ENCODE measurements at regions not wholly inside any gene's neighbourhood (a gene's known extent, or its start where the extent isn't known, plus 50 kb on each side); places are given as distances from the start of the nearest gene placed in this dataset.
"Not testable (repeated sequence)": the region's sequence is repeated elsewhere in the genome, so short reads cannot be mapped to it uniquely, and the experiment has no call there.

DNA sequence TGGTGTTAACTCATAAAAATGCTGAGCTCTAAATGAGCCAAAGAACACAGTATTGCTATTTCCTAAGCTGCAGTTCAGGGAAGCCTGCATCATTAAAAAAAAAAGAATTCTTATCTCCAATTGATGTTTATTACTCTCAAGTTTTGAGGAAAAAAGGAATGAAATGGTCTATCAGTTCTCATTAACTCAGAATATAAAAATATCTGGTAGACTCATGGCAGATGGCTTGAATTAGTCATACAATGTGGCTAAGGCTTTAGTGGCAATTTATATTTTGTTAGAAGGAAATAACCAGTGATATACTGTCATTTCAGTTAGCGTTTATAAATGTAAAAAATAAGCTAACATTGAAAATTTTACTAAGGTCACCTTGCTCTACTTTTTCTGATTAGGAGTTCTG is 1403.4 kb upstream of the C9orf72 start:
- peak; percentile 2 for DNase-seq (ENCODE audit: low read depth)

DNA sequence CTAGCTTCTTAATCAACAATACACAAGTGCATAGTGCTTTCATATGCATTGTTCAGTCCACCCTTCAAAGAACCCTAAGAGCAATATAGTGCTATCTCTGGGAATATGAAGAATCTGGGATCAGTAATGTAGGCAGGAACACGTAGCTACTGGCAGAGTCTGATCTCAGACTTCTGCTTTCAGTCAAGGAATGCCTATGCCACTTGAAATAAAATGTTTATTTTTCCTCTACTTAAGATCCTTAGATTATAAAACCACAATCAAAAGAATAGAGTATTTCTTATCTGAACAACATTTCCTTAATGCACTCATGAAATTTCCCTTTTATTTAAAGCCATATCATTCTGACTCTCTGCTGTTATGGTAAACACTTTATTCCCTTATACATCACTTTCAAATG is 1407.8 kb upstream of the C9orf72 start:
- DNase-seq (ENCODE audit: low read depth): peak; percentile 2

DNA sequence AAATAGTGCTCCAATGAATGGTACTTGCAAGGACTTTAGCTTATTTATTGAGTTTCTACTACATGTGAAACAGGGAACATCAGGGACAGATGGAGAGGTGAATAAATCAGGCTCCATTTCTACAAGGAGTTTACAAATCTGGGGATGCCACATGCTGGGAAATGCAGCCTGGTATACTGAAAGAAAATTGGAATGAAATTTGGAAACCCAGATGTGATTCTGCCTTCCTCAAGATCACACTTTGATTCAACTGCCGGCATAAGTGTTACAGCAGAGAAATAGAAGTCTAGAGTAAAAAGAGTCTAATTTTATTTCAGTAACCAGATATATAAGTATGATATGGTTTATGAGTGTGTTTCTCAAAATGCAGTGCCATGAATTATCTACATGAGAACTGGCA is 1408.4 kb upstream of the C9orf72 start:
- no peak for DNase-seq (ENCODE audit: low read depth)

DNA sequence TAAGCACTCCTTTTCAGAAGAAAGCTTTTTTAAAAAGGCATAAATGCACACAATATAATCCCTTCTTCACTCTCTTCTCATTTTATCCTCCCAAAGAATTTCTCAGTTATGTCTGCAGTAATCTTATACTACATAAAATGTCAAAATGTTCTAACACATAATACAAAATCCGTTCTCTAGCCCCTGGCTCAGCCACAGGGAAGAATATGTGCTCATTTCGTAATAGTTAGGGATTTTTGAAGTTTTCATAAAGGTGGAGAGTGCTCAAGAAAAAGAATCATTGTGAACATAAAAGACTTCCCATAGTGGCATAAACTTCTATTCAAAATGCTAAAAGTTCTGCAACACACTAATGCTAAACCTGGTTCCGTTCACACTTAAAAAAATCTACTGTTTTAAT is 1410.7 kb upstream of the C9orf72 start:
- no peak for DNase-seq (ENCODE audit: low read depth)

DNA sequence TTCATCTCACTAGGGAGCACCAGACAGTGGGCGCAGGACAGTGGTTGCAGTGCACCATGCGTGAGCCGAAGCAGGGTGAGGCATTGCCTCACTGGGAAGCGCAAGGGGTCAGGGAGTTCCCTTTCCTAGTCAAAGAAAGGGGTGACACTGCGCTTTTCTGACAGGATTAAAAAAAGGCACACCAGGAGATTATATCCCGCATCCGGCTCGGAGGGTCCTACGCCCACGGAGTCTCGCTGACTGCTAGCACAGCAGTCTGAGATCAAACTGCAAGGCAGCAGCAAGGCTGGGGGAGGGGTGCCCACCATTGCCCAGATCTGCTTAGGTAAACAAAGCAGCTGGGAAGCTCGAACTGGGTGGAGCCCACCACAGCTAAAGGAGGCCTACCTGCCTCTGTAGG is 1416.7 kb upstream of the C9orf72 start:
- not testable (repeated sequence) for DNase-seq (ENCODE audit: low read depth)

DNA sequence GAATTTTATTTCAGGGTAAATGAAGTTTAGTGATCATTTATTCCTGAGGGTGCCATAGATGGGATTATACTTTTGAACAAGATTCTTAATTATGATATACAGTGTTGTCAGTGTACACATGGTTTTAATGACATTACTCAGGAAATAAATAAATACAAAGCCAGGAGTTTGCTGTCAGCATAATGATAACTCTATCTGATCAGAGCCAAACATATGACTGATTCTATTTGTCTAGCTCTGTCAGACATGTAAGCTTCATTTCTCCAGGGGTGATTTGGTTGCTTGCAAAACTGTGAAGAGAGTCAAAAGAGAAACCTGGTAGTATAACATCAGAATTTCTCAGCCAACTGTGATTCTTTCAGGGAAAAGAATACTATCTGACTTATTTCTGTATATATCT is 1425.8 kb upstream of the C9orf72 start:
- no peak for DNase-seq (ENCODE audit: low read depth)

DNA sequence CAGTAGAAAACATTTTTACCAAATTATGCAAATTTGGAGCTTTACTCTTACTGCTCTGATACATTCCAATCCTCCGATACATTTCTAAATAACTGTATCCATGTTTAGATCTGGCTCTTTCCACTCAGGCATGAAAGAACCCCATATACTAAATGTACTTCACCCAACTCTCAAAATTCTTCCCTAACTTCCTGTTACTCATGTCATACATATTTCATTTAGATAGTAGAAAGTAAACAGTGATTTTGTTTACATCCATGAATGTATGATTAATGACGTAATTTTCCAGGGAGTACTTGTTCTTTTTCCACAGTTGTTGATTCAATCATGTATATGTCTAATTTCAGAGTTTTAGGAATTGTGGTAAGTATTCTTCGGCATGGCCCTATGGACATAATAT is 1426.5 kb upstream of the C9orf72 start:
- no peak for DNase-seq (ENCODE audit: low read depth)

DNA sequence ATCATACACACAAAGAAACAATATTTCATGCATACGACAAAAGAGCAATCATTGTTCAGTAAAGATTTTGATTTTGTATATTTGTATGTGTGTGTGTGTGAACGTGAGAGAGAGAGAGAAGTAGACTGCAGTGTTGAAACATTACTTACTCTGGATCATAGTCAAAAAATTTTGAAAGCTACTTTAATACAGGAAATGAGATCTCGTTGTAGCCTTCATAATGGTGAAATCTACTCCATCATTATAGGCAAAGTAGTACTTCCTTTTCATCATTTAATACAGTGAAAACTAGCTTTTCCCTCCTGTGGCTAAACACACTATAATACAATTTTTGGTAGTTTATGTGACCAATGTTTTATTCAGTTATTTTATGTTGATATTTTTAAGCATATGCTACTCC is 1427.7 kb upstream of the C9orf72 start:
- no peak for DNase-seq (ENCODE audit: low read depth)

DNA sequence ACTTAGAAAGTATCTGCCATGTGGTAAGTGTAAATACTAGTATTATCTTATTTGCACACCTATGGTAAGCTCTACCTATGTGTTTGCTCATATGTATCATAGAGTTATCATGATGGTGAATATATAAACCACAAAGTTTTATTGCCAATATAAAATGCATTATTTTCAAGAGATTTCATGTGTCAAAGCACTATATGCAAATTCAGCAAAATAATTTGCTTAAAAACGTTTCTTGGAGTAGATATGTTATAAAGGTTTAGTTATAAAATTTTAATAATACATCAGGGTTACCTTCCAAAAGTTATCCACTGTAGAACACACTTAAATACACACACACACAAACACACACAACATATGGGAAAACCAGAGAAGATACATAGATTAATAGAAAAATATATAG is 1431.7 kb upstream of the C9orf72 start:
- no peak for DNase-seq (ENCODE audit: low read depth)

DNA sequence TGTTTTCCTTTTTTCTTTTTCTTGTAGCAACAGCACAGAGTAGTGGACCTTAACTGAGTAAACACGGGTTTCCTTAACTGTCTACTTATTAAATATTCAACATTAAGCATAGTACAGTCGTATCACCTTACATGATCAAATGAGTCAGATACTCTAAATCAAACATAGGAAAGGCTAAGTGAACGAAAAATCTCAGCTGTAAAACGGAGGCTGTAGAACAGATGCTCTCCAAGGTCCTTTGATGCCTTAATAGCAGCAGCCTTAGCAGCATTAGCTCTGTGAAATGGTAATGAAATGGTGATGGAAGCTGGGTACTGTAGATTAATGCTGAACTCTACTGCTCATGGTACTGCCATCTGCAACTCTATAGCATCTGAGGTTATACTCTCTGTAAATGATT is 1433.3 kb upstream of the C9orf72 start:
- no peak for DNase-seq (ENCODE audit: low read depth)

DNA sequence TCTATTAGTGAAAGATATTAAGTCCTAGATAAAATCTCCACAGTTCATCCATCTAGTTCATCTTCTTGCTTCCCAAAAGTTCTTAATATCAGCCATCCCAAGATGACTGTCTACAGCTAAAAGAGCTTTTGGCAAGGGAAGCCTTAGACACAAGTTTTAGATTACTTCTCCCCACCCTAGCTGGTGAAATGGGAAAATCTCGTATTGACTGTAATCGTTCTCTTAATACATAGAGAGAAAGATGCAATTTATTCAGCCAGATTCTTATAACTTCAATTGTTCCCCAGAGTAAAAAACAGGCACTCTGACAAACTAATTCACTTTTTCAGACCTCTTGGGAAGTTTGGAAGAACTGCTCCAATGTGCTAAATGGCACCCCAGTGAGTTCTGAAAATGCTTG is 1439.6 kb upstream of the C9orf72 start:
- no peak for DNase-seq (ENCODE audit: low read depth)

DNA sequence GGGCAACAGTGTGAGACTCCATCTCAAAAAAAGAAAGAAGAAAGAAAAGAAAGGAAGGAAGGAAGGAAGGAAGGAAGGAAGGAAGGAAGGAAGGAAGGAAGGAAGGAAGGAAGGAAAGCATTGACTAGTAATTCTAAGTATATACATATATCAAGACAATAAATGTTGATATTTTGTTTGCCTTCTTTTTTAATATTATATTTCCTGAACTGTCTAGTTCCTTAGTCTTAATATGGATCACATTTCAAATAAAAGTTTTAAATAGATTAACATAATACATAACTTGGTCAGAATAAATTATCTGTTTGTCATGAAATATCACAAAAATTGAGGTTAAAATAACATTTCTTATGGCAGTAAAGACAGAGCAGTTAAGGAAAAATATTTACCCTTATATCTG is 1448.4 kb upstream of the C9orf72 start:
- no peak for DNase-seq (ENCODE audit: low read depth)

DNA sequence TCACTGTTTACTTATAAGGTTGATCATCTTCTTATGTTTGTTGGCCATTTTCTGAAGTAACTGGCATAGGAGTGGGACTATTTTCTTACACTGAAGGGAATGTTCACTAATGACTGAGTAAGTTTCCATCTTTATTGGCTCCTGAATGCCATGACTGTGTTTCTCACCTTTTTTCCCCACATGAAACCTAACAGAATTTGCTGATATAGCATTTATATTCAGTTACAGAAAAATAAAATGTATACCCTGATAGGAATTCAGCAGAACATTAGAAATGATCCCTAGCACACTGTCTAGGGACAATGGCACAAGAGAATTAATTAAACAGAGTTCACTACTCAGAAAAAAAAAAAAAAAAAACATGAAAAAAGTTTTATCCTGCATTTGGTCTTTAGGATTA is 1465.1 kb upstream of the C9orf72 start:
- no peak for DNase-seq (ENCODE audit: low read depth)

DNA sequence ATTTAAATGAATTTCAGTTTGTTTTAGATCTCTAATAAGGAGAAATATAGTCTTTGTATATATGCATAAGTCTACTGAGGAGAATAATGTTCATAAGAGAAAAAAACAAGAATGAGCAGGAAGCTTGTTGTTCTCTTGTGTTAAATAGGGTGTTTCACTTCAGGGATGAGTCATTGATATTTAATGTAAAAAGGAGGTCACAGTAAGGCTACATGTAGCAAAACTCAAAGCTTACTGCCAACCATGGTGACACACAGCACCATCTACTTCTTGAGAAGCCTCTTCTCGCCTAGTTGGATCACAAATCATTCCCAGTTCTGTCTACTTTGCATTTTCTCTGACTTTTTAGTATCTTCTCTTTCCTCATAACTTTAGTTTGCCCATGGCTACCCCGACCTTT is 1466.0 kb upstream of the C9orf72 start:
- peak; percentile 43 for DNase-seq (ENCODE audit: low read depth)

DNA sequence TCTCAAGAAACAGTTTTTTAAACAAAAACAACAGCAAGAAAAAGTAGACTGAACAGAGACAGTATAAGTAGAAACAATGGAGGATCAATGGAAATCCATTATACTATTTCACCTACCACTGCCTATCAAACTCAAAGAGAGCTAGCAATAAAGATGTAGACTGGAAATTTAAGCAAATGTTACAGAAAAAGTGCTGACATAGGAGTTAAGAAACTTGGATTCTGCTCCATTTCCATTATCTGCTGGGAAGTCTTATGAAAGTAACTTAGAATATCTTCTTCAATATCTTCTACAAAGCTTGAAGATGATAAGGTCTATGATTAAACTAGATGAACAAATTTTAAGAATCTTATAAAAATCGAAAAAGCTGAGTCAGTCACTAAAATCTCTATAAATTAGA is 1469.8 kb upstream of the C9orf72 start:
- DNase-seq (ENCODE audit: low read depth): no peak

DNA sequence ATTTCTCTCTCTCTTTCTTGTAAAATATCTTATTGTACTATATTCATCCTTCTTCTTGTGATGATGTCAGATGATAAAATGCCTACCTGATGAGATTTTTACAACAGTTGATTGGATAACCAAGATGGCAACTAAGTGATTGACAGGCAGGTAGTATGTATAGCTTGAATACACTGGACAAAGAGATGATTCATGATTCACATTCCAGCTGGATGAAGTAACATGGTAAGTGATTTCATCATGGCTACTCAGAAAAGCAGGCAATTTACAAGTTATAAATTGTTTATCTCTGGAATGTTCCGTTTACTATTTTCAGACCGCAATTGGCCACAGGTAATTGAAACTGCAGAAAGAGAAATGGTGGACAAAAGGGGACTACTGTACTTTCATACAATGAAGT is 1471.7 kb upstream of the C9orf72 start:
- peak; percentile 59 for DNase-seq (ENCODE audit: low read depth)

DNA sequence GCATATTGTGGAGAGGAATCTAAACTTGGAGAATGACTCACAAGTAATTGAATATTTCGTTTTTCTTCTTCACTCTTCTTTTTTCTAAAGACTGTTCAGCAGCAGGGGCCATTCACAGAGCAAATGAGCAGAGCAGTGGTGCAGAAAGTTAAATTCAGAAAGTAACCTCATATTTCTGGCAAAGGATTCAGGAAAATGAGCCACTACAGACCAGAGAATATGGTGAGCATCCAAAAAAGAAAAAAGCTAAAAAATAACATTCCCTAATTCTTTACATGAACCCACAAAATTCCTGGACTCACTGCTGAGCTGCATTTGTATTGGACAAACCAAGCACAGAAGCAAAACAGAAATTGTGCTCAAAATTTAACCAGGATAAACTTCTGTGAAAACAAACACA is 1486.8 kb upstream of the C9orf72 start:
- no peak for DNase-seq (ENCODE audit: low read depth)

DNA sequence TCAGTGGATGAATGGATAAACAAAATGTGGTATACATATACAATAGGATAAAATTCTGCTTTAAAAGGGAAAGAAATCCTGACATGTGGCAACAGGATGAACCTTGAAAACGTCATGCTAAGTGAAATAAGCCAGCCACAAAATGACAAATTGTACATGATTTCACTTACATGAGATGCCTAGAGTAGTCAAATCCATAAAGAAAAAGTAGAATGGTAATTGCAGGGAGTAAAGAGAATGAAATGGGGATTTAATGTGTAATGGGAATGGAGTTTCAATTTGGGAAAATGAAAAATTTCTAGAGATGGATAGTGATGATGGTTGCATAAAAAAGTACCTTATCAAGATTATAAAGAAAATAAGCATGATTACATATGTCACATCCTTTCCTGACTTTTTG is 1489.2 kb upstream of the C9orf72 start:
- no peak for DNase-seq (ENCODE audit: low read depth)

DNA sequence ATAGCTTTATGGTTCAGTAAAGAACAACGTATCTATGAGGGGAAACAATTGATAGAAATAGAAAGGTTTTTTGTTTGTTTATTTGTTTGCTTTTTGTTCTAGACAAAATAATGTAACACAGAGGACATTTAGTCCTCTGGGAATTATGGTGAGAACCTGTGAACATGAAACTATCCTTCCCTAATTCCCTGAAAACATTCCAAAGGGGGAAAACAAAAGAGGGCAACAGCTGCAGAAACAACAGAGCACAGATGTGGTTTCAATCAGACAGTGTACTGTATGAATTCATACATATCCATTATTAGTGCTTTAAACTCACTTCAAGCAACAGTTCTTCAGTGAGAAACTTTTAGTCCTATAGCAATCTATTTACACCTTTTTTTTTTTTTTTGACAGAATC is 1489.8 kb upstream of the C9orf72 start:
- no peak for DNase-seq (ENCODE audit: low read depth)

DNA sequence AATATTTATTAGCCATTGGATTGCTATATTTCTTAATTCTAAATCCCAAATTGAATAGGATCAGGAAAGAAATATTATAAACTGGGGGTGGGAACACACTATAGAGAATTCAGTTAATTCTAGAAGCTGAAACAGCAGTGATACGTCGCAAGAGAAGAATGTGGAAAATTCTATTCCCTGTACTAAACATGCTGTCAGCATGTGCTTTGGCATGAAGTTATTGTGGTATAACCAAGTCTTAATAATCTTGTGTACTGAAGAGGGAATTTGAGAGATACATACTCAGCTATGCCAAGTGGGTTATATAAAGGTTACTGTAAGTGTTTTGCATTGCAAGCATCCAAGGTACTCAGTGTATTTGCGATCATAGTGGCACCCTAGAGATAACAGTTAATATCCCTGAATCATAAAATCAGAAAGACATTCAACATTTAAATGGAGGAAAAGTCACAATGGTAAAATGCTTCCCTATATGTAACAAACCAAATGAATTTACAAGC is 1492.9 kb upstream of the C9orf72 start:
- no peak for DNase-seq (ENCODE audit: low read depth)

DNA sequence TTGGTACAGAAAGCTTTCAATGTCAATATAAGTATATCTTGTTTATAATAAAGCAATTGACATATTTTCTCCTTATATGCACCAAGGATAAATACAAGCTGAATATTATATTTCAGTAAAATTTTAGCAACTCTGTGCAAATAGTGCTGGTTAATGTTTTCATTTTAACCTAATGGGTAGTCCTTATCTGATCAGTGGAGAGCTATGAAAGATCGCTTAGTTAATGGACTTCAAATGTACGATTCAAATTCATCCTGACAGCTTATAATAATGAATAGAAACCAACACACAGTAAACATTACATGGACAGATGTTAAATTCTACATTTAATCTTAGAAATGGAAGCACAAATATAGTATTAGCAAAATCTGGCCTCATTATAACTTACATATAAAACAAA is 1495.2 kb upstream of the C9orf72 start:
- DNase-seq (ENCODE audit: low read depth): no peak

DNA sequence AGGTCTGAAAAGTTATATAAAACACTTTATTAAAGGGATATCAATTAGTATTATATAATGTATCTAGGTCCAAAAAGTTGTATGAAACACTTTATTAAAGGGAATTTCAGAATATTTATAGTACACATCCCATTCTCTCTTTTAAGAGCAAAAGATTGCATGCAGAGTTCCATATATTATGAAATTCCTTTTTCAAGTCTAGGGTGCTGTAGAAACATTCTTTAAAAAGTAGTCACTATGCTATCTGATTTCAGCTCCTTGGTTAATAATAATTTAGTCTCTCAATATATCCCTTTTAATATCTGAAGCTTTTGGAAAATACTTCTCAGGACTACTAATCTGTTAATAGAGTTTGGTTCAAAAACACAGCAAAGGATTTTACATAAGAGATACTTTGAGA is 1496.1 kb upstream of the C9orf72 start:
- DNase-seq (ENCODE audit: low read depth): no peak

DNA sequence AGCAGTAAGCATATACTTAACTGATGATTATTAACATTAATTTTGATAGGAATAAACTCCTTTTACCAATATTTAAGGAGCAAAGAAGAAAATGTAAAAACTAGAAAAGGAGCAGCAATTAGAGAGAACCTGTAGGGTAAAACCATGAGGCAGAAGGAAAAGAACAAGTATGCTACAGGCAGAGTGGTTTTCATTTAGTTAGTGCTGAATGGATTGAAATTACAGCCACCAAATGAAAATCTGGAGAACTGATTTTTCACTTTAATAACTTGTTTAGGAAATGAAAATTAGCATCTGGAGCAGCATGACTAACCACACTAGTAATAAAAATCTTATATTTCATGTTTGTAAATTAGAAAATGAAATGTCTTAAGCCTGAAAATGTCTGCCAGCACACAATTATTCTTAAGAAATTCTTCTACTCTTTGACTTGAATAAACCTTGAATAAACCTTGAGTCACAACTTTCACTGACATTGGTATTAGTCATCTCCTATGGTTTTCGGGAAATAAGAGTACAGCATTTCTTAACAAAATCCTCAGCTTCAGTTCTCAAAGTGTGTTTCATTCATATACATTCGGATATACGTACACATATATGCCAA is 1504.9 kb upstream of the C9orf72 start:
- DNase-seq (ENCODE audit: low read depth): peak; percentile 45

DNA sequence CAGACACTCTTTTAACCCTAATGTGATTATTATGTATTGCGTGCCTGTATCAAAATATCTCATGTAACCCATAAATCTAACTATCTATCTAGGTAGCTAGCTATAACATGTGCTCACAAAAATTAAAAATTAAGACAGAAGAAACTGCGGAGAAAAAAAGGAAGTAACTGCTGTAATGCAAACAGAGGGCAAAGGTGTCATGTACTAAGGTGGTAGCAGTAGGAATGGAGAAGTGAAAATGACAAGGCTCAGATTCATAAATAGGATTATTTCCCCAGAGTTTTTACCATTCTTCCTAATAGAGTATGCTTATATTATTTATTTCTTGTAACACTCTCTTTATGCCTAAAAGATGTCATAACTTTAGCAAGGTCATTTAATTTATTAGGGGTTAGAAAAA is 1527.5 kb upstream of the C9orf72 start:
- no peak for DNase-seq (ENCODE audit: low read depth)

DNA sequence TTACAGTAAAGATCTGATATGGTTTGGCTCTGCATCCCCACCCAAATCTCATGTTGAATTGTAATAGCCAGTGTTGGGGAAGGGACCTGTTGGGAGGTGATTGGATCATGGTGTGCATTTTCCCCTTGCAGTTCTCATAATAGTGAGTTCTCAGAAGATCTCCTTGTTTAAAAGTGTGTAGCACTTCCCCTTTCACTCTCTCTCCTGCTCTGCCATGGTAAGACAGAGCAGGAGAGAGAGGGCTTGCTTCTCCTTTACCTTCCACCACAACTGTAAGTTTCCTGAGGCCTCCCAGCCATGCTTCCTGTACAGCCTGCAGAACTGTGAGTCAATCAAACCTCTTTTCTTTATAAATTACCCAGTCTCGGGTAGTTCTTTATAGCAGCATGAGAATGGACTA is 1530.9 kb upstream of the C9orf72 start:
- not testable (repeated sequence) for DNase-seq (ENCODE audit: low read depth)
